ENCODE measurements at regions not wholly inside any gene's neighbourhood (a gene's known extent, or its start where the extent isn't known, plus 50 kb on each side); places are given as distances from the start of the nearest gene placed in this dataset.

DNA sequence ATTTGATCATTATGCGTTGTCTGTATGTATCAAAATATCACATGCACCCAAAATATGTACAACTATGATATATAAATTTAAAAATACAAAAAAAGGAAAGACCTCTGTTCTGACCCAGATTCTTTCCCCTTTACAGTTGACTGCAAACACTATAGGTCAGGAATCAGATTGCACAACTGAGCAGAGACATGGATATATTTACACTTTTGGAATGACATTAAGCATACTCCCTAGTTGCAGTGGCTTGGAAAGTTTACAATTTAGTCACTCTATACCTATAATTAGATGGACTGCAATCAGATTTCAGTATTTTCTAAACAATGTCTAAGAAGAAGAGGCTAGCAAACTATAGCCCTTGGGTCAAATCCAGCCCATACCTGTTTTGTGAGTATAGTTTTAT lies 98.5 kb upstream of the INPP4B start:
- no peak for TF ChIP-seq POLR2A (IDR thresholded peaks at IDR 0.05)
- TF ChIP-seq, protein P1, sequence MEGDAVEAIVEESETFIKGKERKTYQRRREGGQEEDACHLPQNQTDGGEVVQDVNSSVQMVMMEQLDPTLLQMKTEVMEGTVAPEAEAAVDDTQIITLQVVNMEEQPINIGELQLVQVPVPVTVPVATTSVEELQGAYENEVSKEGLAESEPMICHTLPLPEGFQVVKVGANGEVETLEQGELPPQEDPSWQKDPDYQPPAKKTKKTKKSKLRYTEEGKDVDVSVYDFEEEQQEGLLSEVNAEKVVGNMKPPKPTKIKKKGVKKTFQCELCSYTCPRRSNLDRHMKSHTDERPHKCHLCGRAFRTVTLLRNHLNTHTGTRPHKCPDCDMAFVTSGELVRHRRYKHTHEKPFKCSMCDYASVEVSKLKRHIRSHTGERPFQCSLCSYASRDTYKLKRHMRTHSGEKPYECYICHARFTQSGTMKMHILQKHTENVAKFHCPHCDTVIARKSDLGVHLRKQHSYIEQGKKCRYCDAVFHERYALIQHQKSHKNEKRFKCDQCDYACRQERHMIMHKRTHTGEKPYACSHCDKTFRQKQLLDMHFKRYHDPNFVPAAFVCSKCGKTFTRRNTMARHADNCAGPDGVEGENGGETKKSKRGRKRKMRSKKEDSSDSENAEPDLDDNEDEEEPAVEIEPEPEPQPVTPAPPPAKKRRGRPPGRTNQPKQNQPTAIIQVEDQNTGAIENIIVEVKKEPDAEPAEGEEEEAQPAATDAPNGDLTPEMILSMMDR (IDR thresholded peaks at IDR 0.05): no peak
